ENCODE measurements at regions not wholly inside any gene's neighbourhood (a gene's known extent, or its start where the extent isn't known, plus 50 kb on each side); places are given as distances from the start of the nearest gene placed in this dataset.

DNA sequence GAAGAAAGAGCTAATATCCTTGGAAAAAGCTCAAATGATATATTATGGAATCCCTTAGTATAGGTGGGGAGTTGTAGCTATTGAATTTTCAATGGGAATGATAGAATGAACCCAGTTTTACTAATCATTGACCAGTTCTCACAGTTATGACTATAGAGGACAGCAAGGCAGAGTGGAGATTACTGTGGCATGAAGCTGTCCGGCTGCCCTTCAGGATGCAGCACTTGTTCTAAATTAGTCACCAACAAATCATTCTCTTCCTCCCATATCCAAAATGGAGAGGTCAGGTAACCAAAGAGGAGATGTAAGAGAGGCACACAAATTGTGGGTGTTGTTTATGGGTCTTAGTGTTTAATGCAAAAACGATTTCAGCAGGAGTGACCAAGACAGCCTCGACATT lies 1490.0 kb upstream of the MIR17HG start (continued):
- TF ChIP-seq GTF2I (CRISPR knock-in tag; conservative IDR thresholded peaks at IDR 0.05), result no peak
- TF ChIP-seq FOXP1 (CRISPR knock-in tag; IDR thresholded peaks at IDR 0.05; ENCODE audit: borderline replicate concordance), result no peak
- no peak for TF ChIP-seq ATF3 (CRISPR knock-in tag; conservative IDR thresholded peaks at IDR 0.05)
- no peak for TF ChIP-seq ZNF671 (CRISPR knock-in tag; IDR thresholded peaks at IDR 0.05)
- no peak for TF ChIP-seq SMAD3 (CRISPR knock-in tag; IDR thresholded peaks at IDR 0.05; ENCODE audit: borderline replicate concordance)
- TF ChIP-seq NR3C1 (CRISPR knock-in tag; conservative IDR thresholded peaks at IDR 0.05; ENCODE audit: low read depth), result no peak

DNA sequence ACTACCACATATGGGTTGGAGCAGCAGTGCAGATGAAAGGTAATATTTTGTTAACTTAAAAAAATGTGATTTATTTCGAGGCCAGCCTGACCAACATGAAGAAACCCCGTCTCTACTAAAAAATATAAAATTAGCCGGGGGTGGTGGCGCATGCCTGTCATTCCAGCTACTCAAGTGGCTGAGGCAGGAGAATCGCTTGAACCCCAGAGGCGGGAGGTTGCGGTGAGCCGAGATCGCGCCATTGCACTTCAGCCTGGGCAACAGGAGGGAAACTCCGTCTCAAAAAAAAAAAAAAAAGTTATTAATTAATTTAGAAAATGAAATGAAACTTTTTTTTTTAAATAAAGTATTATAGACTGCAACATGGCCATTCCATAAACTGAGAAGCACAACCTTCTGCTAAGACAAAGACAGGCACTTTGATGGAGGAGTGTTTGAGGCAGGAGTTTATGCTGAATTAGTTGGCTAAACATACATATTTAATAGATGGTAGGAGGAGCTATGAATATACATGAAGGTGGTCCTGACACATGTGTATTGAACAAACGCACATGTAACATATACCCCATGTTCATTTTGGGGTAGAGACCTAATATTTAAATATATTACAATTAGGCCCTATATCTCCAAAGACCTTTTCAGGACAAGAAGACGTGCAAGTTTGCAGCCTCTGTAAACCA lies 1485.3 kb upstream of the MIR17HG start:
- H3K4me1 Mint-ChIP-seq, result no peaks in the 10 kb centered on the region
- no peaks in the 10 kb centered on the region for H3K9me3 Mint-ChIP-seq
- DNase-seq (ENCODE audit: low spot score), result no peak
- no peaks in the 10 kb centered on the region for H3K27me3 Mint-ChIP-seq (ENCODE audit: low read depth)
- no peak for ATAC-seq
- CTCF ChIA-PET, result no interaction called here
- H3K27ac Mint-ChIP-seq, result no peak overlapping the region
- POLR2A ChIA-PET, result interaction anchor here (0.7 kb wide), 1 partner anchor 234 kb away, joined by 3 read pairs; no protein-coding TSS in a partner anchor
- no peak overlapping the region for H3K4me3 Mint-ChIP-seq
- no peak for TF ChIP-seq ESRRA (CRISPR knock-in tag; IDR thresholded peaks at IDR 0.05; ENCODE audit: borderline replicate concordance)
- no peak for TF ChIP-seq E2F1 (CRISPR knock-in tag; IDR thresholded peaks at IDR 0.05)
- no peak for TF ChIP-seq ERG (CRISPR knock-in tag; IDR thresholded peaks at IDR 0.05)
- TF ChIP-seq EMX1 (CRISPR knock-in tag; IDR thresholded peaks at IDR 0.05), result no peak
- TF ChIP-seq SP1 (CRISPR knock-in tag; conservative IDR thresholded peaks at IDR 0.05), result no peak
- no peak for TF ChIP-seq TEAD4 (CRISPR knock-in tag; IDR thresholded peaks at IDR 0.05)
- no peak for TF ChIP-seq NFATC4 (CRISPR knock-in tag; IDR thresholded peaks at IDR 0.05)
- no peak for TF ChIP-seq NR2C2 (CRISPR knock-in tag; IDR thresholded peaks at IDR 0.05)
- no peaks in the 10 kb centered on the region for H3K36me3 Mint-ChIP-seq

DNA sequence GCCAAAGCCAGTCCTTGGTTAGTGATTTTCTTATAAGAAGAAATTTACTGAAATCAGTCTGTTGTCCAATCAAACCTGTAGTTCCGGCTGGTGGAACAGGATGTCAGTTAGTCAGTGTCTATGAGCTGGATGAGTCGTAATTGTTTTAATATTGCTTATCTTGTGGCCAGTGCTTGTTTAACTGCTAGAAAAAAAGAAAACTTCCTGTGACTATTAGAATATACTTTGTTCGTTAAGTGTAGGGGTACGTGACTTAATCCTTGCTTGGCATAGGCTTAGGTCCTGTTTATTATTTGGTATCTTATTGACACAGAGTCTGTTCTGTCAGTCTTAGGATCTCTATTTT lies 1484.8 kb upstream of the MIR17HG start:
- H3K4me3 Mint-ChIP-seq, result no peak overlapping the region
- H3K27me3 Mint-ChIP-seq (ENCODE audit: low read depth), result no peaks in the 10 kb centered on the region
- H3K27ac Mint-ChIP-seq, result no peak overlapping the region
- no peak for DNase-seq (ENCODE audit: low spot score)
- POLR2A ChIA-PET, result no interaction called here
- no peaks in the 10 kb centered on the region for H3K4me1 Mint-ChIP-seq
- no peaks in the 10 kb centered on the region for H3K9me3 Mint-ChIP-seq
- TF ChIP-seq ZNF138 (CRISPR knock-in tag; conservative IDR thresholded peaks at IDR 0.05), result no peak
- TF ChIP-seq ZNF423 (CRISPR knock-in tag; IDR thresholded peaks at IDR 0.05), result no peak
- no peak for TF ChIP-seq ZNF532 (CRISPR knock-in tag; IDR thresholded peaks at IDR 0.05; ENCODE audit: borderline replicate concordance)
- no peak for TF ChIP-seq JUN (CRISPR knock-in tag; IDR thresholded peaks at IDR 0.05)
- no peak for TF ChIP-seq ZNF671 (CRISPR knock-in tag; IDR thresholded peaks at IDR 0.05)
- no peak for TF ChIP-seq NR1H2 (CRISPR knock-in tag; IDR thresholded peaks at IDR 0.05)
- no peak for TF ChIP-seq CDX4 (CRISPR knock-in tag; IDR thresholded peaks at IDR 0.05; ENCODE audit: borderline replicate concordance)
- TF ChIP-seq ATF1 (CRISPR knock-in tag; IDR thresholded peaks at IDR 0.05), result no peak
- TF ChIP-seq KAT7 (CRISPR knock-in tag; IDR thresholded peaks at IDR 0.05; ENCODE audit: borderline replicate concordance), result no peak
- TF ChIP-seq ERG (CRISPR knock-in tag; IDR thresholded peaks at IDR 0.05), result no peak
- TF ChIP-seq ELF4 (CRISPR knock-in tag; IDR thresholded peaks at IDR 0.05; ENCODE audit: low read depth), result no peak
- CTCF ChIA-PET, result no interaction called here
- no peaks in the 10 kb centered on the region for H3K36me3 Mint-ChIP-seq
- ATAC-seq, result no peak
